ENCODE measurements at regions not wholly inside any gene's neighbourhood (a gene's known extent, or its start where the extent isn't known, plus 50 kb on each side); places are given as distances from the start of the nearest gene placed in this dataset.

GRCh38 chr16:9497750-9498149, 406.3 kb downstream of the HAPSTR1 start:
- TF ChIP-seq CTCF (IDR thresholded peaks at IDR 0.05) = no peak
- no peak for TF ChIP-seq ATF3 (CRISPR knock-in tag; conservative IDR thresholded peaks at IDR 0.05)
- TF ChIP-seq ETV6 (CRISPR knock-in tag; IDR thresholded peaks at IDR 0.05) = no peak
- TF ChIP-seq, protein P1, sequence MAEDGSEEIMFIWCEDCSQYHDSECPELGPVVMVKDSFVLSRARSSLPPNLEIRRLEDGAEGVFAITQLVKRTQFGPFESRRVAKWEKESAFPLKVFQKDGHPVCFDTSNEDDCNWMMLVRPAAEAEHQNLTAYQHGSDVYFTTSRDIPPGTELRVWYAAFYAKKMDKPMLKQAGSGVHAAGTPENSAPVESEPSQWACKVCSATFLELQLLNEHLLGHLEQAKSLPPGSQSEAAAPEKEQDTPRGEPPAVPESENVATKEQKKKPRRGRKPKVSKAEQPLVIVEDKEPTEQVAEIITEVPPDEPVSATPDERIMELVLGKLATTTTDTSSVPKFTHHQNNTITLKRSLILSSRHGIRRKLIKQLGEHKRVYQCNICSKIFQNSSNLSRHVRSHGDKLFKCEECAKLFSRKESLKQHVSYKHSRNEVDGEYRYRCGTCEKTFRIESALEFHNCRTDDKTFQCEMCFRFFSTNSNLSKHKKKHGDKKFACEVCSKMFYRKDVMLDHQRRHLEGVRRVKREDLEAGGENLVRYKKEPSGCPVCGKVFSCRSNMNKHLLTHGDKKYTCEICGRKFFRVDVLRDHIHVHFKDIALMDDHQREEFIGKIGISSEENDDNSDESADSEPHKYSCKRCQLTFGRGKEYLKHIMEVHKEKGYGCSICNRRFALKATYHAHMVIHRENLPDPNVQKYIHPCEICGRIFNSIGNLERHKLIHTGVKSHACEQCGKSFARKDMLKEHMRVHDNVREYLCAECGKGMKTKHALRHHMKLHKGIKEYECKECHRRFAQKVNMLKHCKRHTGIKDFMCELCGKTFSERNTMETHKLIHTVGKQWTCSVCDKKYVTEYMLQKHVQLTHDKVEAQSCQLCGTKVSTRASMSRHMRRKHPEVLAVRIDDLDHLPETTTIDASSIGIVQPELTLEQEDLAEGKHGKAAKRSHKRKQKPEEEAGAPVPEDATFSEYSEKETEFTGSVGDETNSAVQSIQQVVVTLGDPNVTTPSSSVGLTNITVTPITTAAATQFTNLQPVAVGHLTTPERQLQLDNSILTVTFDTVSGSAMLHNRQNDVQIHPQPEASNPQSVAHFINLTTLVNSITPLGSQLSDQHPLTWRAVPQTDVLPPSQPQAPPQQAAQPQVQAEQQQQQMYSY (CRISPR knock-in tag; IDR thresholded peaks at IDR 0.05) = no peak
- TF ChIP-seq CREM (CRISPR knock-in tag; IDR thresholded peaks at IDR 0.05) = no peak
- TF ChIP-seq RELA (CRISPR knock-in tag; IDR thresholded peaks at IDR 0.05; ENCODE audit: borderline replicate concordance) = no peak

Measured in WTC11 (cell line).